ENCODE measurements at regions not wholly inside any gene's neighbourhood (a gene's known extent, or its start where the extent isn't known, plus 50 kb on each side); places are given as distances from the start of the nearest gene placed in this dataset.

GRCh38 chr1:56173736-56174135 is 405.6 kb downstream of the PLPP3 start:
- TF ChIP-seq CTCF (conservative IDR thresholded peaks at IDR 0.05 in 1 of 2, IDR thresholded peaks at IDR 0.05 in 1 of 2; ENCODE audit: extremely low read depth in 1 of 2, insufficient read depth in 1 of 2, low read depth in 1 of 2, low read length in 2 of 2) (no peak), EZH2 (IDR thresholded peaks at IDR 0.05; ENCODE audit: borderline replicate concordance, low read length) (no peak)

Data from mammary epithelial cell (primary cell).